Stimulated activated CD8-positive, alpha-beta memory T cell treated with anti-CD3 and anti-CD28 coated beads, Interleukin-15, amount 100 ng/mL, for 4 hours (primary cell): ENCODE measurements at regions not wholly inside any gene's neighbourhood (a gene's known extent, or its start where the extent isn't known, plus 50 kb on each side); places are given as distances from the start of the nearest gene placed in this dataset.

ENCODE experiments used
- DNase-seq, 2 donors: peaks; one replicate each; pipeline ENCODE4 v3.0.0-alpha.2; 2020; ENCODE audit warnings: low read depth in 2 of 2

- DNase-seq, result no peak
These were observed 96.5 kb upstream of the ADRA1B start for GRCh38 chr5:159819591-159820411.

GRCh38 chr5:159820692-159821091 lies 95.6 kb upstream of the ADRA1B start:
- no peak for DNase-seq

- no peak for DNase-seq
These were observed 94.8 kb upstream of the ADRA1B start for GRCh38 chr5:159821461-159821940.

GRCh38 chr5:159824188-159825161 lies 91.8 kb upstream of the ADRA1B start:
- no peak for DNase-seq

- no peak for DNase-seq
These were observed 90.7 kb upstream of the ADRA1B start for GRCh38 chr5:159825551-159826051.

- no peak for DNase-seq
These were observed 89.7 kb upstream of the ADRA1B start for GRCh38 chr5:159826351-159827214.

GRCh38 chr5:159827861-159828260 lies 88.4 kb upstream of the ADRA1B start:
- no peak for DNase-seq

GRCh38 chr5:159832073-159832472 lies 84.2 kb upstream of the ADRA1B start:
- DNase-seq, result no peak

- no peak for DNase-seq
These were observed 83.2 kb upstream of the ADRA1B start for GRCh38 chr5:159833088-159833487.

GRCh38 chr5:159833846-159834245 lies 82.4 kb upstream of the ADRA1B start:
- DNase-seq, result no peak

GRCh38 chr5:159835548-159835947 lies 80.7 kb upstream of the ADRA1B start:
- DNase-seq, result no peak

- no peak for DNase-seq
These were observed 79.6 kb upstream of the ADRA1B start for GRCh38 chr5:159836691-159837090.

GRCh38 chr5:159837860-159838259 lies 78.4 kb upstream of the ADRA1B start:
- DNase-seq, result no peak

GRCh38 chr5:159838551-159839222 lies 77.6 kb upstream of the ADRA1B start:
- DNase-seq, result no peak

GRCh38 chr5:159844267-159845121 lies 71.8 kb upstream of the ADRA1B start:
- no peak for DNase-seq

- no peak for DNase-seq
These were observed 66.7 kb upstream of the ADRA1B start for GRCh38 chr5:159849437-159850083.

GRCh38 chr5:159850160-159850559 lies 66.1 kb upstream of the ADRA1B start:
- no peak for DNase-seq

GRCh38 chr5:159851053-159851452 lies 65.2 kb upstream of the ADRA1B start:
- no peak for DNase-seq

GRCh38 chr5:159854916-159855315 lies 61.4 kb upstream of the ADRA1B start:
- DNase-seq, result no peak
